ENCODE measurements at regions not wholly inside any gene's neighbourhood (a gene's known extent, or its start where the extent isn't known, plus 50 kb on each side); places are given as distances from the start of the nearest gene placed in this dataset.

DNA sequence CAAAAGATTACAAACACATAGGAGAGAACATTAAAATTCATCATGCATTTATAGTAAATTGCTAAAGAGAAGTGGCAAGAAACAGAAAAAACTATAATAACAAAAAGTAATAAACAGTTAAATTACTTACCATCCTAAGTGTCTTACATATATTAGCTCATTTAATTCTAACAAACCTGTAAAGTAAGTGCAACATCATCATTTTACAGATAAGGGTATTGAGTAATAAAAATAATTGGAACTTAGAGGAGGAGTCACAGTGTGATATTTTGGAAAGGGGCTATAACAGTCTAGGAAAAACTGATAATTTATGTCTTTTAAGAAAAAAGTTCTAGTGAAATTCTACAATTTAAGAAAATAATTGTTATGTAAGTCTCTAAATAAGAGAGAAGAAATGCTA lies 592.8 kb downstream of the DMRTA1 start:
- no peaks in the 10 kb centered on the region for H3F3A ChIP-seq (ENCODE audit: insufficient read depth, low read length, poor library complexity, severe bottlenecking)
- H3K9ac ChIP-seq (ENCODE audit: low read length), result no peak overlapping the region
- no peaks in the 10 kb centered on the region for H3K9me3 ChIP-seq (ENCODE audit: low read length)
- H3K27me3 ChIP-seq (ENCODE audit: insufficient read depth, low read depth, low read length), result no peaks in the 10 kb centered on the region
- no peak for TF ChIP-seq EZH2 (IDR thresholded peaks at IDR 0.05; ENCODE audit: borderline replicate concordance, insufficient read depth, low read length, poor library complexity, severe bottlenecking)
- no peak for TF ChIP-seq TAF1 (IDR thresholded peaks at IDR 0.05; ENCODE audit: low read depth)
- no peak overlapping the region for H3K4me2 ChIP-seq (ENCODE audit: low read length)
- H3K9me2 ChIP-seq (ENCODE audit: insufficient read depth, low read length), result no peaks in the 10 kb centered on the region
- no peaks in the 10 kb centered on the region for H3K79me2 ChIP-seq (replicated peaks; ENCODE audit: insufficient read depth, low read length)
- no peak overlapping the region for H2AFZ ChIP-seq (ENCODE audit: low read depth, low read length)
- no peak overlapping the region for H3K27ac ChIP-seq (ENCODE audit: low read length)
- H4K20me1 ChIP-seq (ENCODE audit: insufficient read depth), result no peaks in the 10 kb centered on the region
- H3K4me3 ChIP-seq (ENCODE audit: low read length), result no peak overlapping the region
- H3K36me3 ChIP-seq (ENCODE audit: insufficient read depth, low read length), result no peaks in the 10 kb centered on the region

DNA sequence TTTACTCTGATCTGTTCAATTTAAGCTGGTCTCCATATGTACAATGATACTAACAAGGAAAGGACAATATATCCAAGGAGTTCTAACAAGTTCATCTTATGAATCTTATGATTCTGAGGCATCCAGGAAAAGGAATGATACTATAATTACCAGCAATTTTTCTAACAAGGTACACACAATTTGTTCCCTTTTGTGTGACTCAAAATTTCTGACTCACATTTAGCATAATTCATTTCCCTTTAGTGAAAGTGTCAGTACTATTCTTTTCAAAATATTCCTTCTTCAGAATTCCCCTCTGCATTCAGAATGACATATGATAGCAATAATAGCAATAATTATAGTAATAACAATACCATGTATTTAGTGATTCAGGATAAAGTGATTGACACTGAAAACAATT lies 594.8 kb downstream of the DMRTA1 start:
- Histone ChIP-seq H2AFZ (ENCODE audit: low read depth, low read length) (no peak overlapping the region), H4K20me1 (ENCODE audit: insufficient read depth) (no peaks in the 10 kb centered on the region), H3K27me3 (ENCODE audit: insufficient read depth, low read depth, low read length) (no peaks in the 10 kb centered on the region), H3F3A (ENCODE audit: insufficient read depth, low read length, poor library complexity, severe bottlenecking) (no peaks in the 10 kb centered on the region), H3K9ac (ENCODE audit: low read length) (no peak overlapping the region), H3K36me3 (ENCODE audit: insufficient read depth, low read length) (no peaks in the 10 kb centered on the region), H3K4me2 (ENCODE audit: low read length) (no peak overlapping the region), H3K4me3 (ENCODE audit: low read length) (no peak overlapping the region), H3K79me2 (replicated peaks; ENCODE audit: insufficient read depth, low read length) (no peaks in the 10 kb centered on the region), H3K9me2 (ENCODE audit: insufficient read depth, low read length) (no peaks in the 10 kb centered on the region), H3K27ac (ENCODE audit: low read length) (no peak overlapping the region), H3K9me3 (ENCODE audit: low read length) (no peaks in the 10 kb centered on the region)
- TF ChIP-seq RAD21 (conservative IDR thresholded peaks at IDR 0.05) (no peak), TAF1 (IDR thresholded peaks at IDR 0.05; ENCODE audit: low read depth) (no peak), MXI1 (conservative IDR thresholded peaks at IDR 0.05; ENCODE audit: poor library complexity, severe bottlenecking) (no peak), EP300 (conservative IDR thresholded peaks at IDR 0.05; ENCODE audit: poor library complexity, severe bottlenecking) (no peak), EZH2 (IDR thresholded peaks at IDR 0.05; ENCODE audit: borderline replicate concordance, insufficient read depth, low read length, poor library complexity, severe bottlenecking) (no peak), SMC3 (conservative IDR thresholded peaks at IDR 0.05; ENCODE audit: poor library complexity) (no peak), POLR2AphosphoS5 (IDR thresholded peaks at IDR 0.05) (no peak)
- TF ChIP-seq, protein P1, sequence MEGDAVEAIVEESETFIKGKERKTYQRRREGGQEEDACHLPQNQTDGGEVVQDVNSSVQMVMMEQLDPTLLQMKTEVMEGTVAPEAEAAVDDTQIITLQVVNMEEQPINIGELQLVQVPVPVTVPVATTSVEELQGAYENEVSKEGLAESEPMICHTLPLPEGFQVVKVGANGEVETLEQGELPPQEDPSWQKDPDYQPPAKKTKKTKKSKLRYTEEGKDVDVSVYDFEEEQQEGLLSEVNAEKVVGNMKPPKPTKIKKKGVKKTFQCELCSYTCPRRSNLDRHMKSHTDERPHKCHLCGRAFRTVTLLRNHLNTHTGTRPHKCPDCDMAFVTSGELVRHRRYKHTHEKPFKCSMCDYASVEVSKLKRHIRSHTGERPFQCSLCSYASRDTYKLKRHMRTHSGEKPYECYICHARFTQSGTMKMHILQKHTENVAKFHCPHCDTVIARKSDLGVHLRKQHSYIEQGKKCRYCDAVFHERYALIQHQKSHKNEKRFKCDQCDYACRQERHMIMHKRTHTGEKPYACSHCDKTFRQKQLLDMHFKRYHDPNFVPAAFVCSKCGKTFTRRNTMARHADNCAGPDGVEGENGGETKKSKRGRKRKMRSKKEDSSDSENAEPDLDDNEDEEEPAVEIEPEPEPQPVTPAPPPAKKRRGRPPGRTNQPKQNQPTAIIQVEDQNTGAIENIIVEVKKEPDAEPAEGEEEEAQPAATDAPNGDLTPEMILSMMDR (IDR thresholded peaks at IDR 0.05; ENCODE audit: poor library complexity, severe bottlenecking), result no peak
- TF ChIP-seq, protein P2, sequence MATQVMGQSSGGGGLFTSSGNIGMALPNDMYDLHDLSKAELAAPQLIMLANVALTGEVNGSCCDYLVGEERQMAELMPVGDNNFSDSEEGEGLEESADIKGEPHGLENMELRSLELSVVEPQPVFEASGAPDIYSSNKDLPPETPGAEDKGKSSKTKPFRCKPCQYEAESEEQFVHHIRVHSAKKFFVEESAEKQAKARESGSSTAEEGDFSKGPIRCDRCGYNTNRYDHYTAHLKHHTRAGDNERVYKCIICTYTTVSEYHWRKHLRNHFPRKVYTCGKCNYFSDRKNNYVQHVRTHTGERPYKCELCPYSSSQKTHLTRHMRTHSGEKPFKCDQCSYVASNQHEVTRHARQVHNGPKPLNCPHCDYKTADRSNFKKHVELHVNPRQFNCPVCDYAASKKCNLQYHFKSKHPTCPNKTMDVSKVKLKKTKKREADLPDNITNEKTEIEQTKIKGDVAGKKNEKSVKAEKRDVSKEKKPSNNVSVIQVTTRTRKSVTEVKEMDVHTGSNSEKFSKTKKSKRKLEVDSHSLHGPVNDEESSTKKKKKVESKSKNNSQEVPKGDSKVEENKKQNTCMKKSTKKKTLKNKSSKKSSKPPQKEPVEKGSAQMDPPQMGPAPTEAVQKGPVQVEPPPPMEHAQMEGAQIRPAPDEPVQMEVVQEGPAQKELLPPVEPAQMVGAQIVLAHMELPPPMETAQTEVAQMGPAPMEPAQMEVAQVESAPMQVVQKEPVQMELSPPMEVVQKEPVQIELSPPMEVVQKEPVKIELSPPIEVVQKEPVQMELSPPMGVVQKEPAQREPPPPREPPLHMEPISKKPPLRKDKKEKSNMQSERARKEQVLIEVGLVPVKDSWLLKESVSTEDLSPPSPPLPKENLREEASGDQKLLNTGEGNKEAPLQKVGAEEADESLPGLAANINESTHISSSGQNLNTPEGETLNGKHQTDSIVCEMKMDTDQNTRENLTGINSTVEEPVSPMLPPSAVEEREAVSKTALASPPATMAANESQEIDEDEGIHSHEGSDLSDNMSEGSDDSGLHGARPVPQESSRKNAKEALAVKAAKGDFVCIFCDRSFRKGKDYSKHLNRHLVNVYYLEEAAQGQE (IDR thresholded peaks at IDR 0.05; ENCODE audit: borderline replicate concordance), result no peak

DNA sequence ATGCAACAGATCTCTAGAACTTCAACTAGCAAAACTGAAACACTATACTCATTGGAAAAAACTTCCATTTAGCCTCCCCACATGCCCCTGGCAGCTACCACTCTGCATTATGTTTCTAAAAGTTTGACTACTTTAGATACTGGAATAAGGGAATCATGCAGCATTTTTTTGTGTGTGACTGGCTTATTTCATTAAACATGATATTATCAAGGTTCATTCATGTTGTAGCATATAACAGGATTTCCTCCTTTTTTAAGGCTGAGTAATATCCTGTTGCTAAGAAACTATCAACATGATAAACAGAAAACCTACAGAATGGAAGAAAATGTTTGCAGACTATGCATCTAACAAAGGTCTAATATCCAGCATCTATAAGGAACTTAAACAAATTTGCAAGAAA lies 597.9 kb downstream of the DMRTA1 start:
- no peaks in the 10 kb centered on the region for H4K20me1 ChIP-seq (ENCODE audit: insufficient read depth)
- no peak overlapping the region for H3K4me2 ChIP-seq (ENCODE audit: low read length)
- no peaks in the 10 kb centered on the region for H3K79me2 ChIP-seq (replicated peaks; ENCODE audit: insufficient read depth, low read length)
- no peak overlapping the region for H3K9ac ChIP-seq (ENCODE audit: low read length)
- H3K36me3 ChIP-seq (ENCODE audit: insufficient read depth, low read length), result no peaks in the 10 kb centered on the region
- no peak overlapping the region for H3K4me3 ChIP-seq (ENCODE audit: low read length)
- no peaks in the 10 kb centered on the region for H3K9me3 ChIP-seq (ENCODE audit: low read length)
- no peaks in the 10 kb centered on the region for H3F3A ChIP-seq (ENCODE audit: insufficient read depth, low read length, poor library complexity, severe bottlenecking)
- H3K27me3 ChIP-seq (ENCODE audit: insufficient read depth, low read depth, low read length), result no peaks in the 10 kb centered on the region
- TF ChIP-seq RAD21 (conservative IDR thresholded peaks at IDR 0.05), result no peak
- no peak for TF ChIP-seq MXI1 (conservative IDR thresholded peaks at IDR 0.05; ENCODE audit: poor library complexity, severe bottlenecking)
- no peak for TF ChIP-seq POLR2AphosphoS5 (IDR thresholded peaks at IDR 0.05)
- TF ChIP-seq EP300 (conservative IDR thresholded peaks at IDR 0.05; ENCODE audit: poor library complexity, severe bottlenecking), result no peak
- TF ChIP-seq EZH2 (IDR thresholded peaks at IDR 0.05; ENCODE audit: borderline replicate concordance, insufficient read depth, low read length, poor library complexity, severe bottlenecking), result no peak
- TF ChIP-seq, protein P1 (IDR thresholded peaks at IDR 0.05; ENCODE audit: poor library complexity, severe bottlenecking), result no peak
- no peak for TF ChIP-seq SMC3 (conservative IDR thresholded peaks at IDR 0.05; ENCODE audit: poor library complexity)
- TF ChIP-seq TAF1 (IDR thresholded peaks at IDR 0.05; ENCODE audit: low read depth), result no peak
- TF ChIP-seq, protein P2 (IDR thresholded peaks at IDR 0.05; ENCODE audit: borderline replicate concordance), result no peak
- no peak overlapping the region for H3K27ac ChIP-seq (ENCODE audit: low read length)
- no peaks in the 10 kb centered on the region for H3K9me2 ChIP-seq (ENCODE audit: insufficient read depth, low read length)
- no peak overlapping the region for H2AFZ ChIP-seq (ENCODE audit: low read depth, low read length)
